ENCODE measurements at regions not wholly inside any gene's neighbourhood (a gene's known extent, or its start where the extent isn't known, plus 50 kb on each side); places are given as distances from the start of the nearest gene placed in this dataset.
"Not testable (repeated sequence)": the region's sequence is repeated elsewhere in the genome, so short reads cannot be mapped to it uniquely, and the experiment has no call there.

DNA sequence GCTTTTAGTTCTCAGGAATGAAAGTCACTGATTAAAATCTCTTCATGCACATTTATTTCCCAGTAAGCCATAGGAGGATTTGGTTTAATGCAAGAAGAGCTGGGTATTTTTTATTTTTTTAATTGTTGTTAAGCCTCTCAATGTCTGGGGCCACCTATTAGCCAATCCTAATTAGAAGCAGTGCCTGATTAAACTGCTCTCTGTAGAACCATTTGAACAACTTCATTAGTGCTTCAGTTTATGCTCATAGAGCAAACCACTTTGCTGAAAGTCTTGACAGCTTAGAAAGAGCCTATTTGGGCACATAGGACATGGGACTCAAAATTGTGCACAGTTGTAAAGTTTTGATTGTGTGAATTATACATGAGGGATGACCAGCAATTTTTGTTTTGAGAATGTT is 548.9 kb downstream of the FRK start:
- TF ChIP-seq, protein P1, sequence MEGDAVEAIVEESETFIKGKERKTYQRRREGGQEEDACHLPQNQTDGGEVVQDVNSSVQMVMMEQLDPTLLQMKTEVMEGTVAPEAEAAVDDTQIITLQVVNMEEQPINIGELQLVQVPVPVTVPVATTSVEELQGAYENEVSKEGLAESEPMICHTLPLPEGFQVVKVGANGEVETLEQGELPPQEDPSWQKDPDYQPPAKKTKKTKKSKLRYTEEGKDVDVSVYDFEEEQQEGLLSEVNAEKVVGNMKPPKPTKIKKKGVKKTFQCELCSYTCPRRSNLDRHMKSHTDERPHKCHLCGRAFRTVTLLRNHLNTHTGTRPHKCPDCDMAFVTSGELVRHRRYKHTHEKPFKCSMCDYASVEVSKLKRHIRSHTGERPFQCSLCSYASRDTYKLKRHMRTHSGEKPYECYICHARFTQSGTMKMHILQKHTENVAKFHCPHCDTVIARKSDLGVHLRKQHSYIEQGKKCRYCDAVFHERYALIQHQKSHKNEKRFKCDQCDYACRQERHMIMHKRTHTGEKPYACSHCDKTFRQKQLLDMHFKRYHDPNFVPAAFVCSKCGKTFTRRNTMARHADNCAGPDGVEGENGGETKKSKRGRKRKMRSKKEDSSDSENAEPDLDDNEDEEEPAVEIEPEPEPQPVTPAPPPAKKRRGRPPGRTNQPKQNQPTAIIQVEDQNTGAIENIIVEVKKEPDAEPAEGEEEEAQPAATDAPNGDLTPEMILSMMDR (IDR thresholded peaks at IDR 0.05; ENCODE audit: low read depth, low read length): no peak
- no peak overlapping the region for H3K4me3 ChIP-seq (ENCODE audit: low read depth, low read length)

DNA sequence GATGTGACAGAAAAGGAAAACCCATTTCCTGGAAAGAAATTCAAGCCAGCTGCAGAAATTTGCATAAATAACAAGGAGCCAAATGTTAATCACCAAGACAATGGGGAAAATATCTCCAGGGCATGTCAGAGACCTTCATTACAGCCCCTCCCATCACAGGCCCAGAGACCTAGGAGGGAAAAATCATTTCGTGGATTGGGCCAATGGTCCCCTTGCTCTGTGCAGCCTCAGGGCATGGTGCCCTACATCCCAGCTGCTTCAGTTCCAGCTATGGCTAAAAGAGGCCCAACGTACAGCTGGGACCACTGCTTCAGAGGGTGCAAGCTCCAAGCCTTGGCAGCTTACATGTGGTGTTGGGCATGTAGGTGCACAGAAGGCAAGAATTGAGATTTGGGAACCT is 558.3 kb downstream of the FRK start:
- not testable (repeated sequence) for H3K4me3 ChIP-seq (ENCODE audit: low read depth, low read length)

DNA sequence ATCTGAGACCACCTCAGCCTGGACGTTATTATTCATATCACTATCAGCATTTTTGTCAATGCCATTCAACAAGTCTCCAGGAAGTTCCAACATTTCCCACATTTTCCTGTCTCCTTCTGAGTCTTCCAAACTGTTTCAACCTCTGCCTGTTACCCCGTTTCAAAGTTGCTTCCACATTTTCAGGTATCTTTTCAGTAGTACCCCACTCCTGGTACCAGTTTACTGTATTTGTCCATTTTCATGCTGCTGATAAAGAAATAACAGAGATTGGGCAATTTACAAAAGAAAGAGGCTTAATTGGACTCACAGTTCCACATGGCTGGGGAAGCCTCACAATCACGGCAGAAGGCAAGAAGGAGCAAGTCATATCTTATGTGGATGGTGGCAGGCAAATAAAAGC is 565.5 kb downstream of the FRK start:
- TF ChIP-seq, protein P1 (IDR thresholded peaks at IDR 0.05; ENCODE audit: low read depth, low read length): no peak
- no peak overlapping the region for H3K4me3 ChIP-seq (ENCODE audit: low read depth, low read length)

DNA sequence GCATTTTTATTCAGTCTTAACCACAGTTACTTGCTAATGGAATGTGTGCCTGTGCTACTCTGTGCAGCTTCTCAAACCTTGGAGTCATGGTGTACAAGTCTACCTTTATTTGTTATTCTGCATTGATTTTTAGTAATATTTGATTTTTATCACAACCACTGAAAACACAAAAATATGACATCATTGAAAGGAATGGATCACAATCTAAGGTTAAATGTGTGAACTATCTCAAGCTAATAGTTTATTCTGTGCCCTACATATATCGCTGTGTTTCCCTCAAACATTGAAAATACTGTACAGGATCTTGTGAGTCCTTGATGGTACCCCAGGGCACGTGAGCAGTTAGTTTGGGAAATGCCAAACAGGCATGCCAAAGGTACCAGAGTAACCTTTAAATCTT is 573.4 kb downstream of the FRK start:
- TF ChIP-seq, protein P1 (IDR thresholded peaks at IDR 0.05; ENCODE audit: low read depth, low read length): no peak
- H3K4me3 ChIP-seq (ENCODE audit: low read depth, low read length): no peak overlapping the region

- TF ChIP-seq, protein P1 (IDR thresholded peaks at IDR 0.05; ENCODE audit: low read depth, low read length): 0 out of 2 replicates have a peak, but pooled peaks have one; percentile 7
- H3K4me3 ChIP-seq (ENCODE audit: low read depth, low read length): no peak overlapping the region
Measured at GRCh38 chr6:115485400-115485799, 575.3 kb downstream of the FRK start.

- not testable (repeated sequence) for H3K4me3 ChIP-seq (ENCODE audit: low read depth, low read length)
Measured at GRCh38 chr6:115480543-115480942, 580.1 kb downstream of the FRK start.

DNA sequence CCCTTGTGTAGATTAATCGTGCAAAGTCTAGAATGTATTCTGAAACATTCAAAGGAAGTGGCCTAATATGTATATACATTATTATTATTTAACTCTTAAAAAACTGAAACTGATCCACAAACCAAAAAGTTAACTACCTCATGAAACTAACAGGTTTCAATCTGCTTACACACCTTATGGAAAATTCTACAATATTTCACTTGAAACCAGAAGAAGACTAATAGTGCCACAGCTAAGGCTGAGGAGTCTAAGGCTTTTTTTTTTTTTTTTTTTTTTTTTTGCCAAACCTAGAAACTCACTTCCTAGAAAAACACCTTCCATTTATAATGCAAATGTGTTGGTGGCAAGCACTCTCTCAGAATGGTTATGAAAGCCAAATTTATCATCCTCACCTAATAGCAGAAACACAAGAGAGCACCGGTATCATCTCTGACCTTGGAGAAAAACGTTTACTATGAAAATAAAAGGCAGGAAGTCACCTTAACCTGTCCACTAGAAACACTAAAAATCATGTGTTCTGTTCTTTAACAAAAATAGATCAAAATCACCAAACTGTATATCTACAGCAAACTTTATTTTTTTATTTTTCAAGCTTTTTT is 586.1 kb downstream of the FRK start:
- TF ChIP-seq, protein P1 (IDR thresholded peaks at IDR 0.05; ENCODE audit: low read depth, low read length): no peak
- H3K4me3 ChIP-seq (ENCODE audit: low read depth, low read length): no peak overlapping the region

- TF ChIP-seq, protein P1 (IDR thresholded peaks at IDR 0.05; ENCODE audit: low read depth, low read length): no peak
- H3K4me3 ChIP-seq (ENCODE audit: low read depth, low read length): no peak overlapping the region
Measured at GRCh38 chr6:115468272-115469005, 592.3 kb downstream of the FRK start.

Measured in WI38 (cell line).